KG1 (cell line): ENCODE measurements at regions not wholly inside any gene's neighbourhood (a gene's known extent, or its start where the extent isn't known, plus 50 kb on each side); places are given as distances from the start of the nearest gene placed in this dataset.
A peak's percentile ranks its signal among the peaks of the same experiment; 100 is the strongest.

Source experiments
- DNase-seq: peaks from one replicate; lab custom pipeline; 2025; lab: John Stamatoyannopoulos, UW

DNA sequence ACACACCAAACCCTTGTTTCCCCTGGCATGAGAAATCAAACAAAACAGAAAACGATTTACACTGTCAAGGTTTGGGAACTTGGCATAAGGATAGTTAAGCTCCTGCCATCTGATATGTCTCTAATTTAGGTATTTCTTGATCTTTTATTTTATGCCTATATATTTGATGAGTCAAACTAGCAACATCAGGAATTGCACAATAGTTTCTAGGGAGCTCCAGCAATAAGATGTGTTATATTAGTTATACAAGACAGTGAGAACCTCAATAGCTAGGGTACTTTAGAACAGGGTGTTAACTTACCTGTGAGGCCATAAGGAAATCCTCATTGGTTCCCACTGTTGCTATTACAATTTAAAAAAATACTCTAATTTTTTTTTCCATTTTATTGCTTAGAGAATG lies 474.2 kb downstream of the GBA3 start:
- DNase-seq = no peak

DNA sequence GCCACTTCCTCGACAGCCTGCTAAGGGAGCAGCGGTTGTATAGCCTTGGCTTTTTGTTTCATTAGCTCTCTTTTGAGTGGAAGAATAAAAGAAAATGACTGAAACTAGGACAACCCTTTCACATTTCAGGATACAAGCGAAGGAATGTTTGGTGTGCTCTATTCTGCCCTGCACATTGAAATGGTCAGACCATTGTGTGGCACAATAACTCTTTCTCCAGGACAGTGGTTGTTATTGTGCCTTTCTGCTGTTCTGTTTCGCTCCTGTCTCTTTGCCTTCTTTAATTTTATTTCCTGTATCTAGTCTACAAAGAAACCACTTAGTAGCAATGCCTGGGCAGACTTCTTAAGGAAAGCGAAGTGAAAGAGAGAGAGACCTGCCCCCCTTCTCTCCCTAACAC lies 473.7 kb downstream of the GBA3 start:
- no peak for DNase-seq

DNA sequence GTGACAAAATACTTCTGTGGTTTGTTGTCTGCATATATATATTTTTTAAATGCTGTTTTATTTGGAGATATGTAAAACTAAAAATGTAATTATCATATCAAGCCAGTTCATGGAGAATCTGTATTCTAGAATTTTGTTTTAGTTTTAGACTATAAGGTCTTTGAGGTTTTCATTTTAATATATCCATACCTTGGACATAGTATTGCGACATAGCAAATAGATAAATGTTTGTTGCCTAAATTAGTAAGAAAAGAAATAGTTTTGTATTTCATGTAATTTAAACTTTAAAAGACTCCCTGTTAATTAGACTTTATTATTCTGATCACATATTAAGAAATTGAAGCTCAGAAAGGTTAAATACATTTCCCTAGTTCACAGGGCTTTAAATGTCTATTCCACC lies 472.9 kb downstream of the GBA3 start:
- no peak for DNase-seq

DNA sequence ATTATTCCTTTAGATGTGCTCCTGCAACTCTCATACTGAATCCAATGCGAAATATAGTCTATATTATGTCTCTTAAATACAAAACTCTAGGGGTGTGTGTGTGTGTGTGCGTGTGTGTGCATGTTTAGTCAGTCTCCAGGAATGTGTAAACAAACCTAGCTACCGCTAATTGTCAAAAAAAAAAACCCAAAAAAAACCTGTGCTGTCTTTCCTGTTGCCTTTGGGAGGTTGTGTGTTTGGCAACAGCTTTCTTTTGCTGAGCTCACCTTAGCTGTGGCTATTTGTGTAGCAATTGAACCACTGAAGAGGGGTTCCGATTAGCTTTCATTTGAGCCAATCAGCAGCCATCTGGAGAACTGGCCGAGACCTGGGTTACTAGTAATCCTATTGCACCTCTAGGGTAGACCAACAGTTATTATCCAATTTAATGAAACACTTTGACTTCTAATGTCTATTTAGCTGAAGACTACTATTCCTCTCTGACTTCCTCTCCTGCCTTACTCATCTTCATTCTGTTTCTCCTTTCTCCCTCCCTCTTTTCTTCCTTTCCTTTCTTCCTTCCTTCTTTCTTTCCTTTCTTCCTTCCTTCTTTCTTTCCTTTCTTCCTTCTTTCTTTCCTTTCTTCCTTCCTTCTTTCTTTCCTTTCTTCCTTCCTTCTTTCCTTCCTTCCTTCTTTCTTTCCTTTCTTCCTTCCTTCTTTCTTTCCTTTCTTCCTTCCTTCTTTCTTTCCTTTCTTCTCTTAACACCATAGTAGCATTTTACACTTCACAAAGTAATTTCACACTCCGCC lies 471.1 kb downstream of the GBA3 start:
- no peak for DNase-seq

DNA sequence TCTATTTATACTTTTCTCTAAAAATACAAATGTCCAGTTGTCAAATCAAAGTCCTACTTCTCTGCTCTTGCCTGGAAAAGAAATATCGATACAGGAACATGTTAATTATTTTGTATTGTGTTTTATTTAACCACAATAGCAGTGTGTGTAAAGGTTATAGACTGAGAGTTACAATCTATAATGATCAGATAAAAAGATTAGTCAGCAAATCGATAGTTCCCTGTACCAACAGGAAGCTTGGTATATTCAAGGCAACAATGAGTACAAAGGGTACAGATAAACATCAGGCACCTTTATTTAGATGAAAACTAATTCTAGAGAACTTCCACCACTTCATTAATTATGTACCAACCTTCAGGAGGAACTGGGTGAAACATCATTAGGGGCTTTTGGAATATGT lies 469.5 kb downstream of the GBA3 start:
- DNase-seq = no peak

DNA sequence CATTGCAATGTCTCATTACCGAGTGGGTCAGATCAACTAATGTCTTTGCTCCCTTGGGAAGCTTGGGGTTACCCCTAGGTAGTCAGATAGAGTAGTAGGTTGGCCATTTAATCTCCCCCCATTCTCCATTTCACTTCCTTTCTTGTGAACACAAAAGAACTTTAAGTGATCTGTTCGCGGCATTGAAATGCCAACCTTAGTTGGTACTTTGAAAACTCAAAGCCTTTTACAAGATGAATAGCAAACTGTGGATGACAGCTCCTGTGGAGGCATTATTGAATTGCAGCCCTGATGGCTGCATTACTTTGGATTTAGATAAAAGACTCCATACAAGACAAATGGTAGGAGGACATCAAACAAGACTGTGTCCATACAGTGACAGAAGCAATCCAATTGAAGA lies 469.1 kb downstream of the GBA3 start:
- DNase-seq = no peak

DNA sequence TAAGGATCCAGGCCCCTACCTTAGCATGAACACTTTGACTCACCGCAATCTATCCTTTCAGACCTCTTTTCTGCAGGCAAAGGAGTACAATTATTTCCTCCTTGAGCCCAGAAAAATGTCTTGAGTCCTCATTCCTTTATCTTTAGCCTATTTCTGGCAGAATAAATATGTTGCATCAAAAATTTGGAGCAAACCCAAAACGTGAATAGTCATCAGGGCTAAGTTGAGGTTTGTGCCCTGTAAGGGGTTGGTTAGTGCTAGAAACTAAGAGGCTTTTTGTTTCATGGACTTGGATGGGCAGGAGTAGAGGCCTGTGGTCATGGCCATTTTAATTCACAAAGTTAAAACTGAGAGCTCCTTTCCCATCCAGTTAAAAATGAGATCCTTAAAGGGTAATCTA lies 460.3 kb downstream of the GBA3 start:
- DNase-seq = no peak

DNA sequence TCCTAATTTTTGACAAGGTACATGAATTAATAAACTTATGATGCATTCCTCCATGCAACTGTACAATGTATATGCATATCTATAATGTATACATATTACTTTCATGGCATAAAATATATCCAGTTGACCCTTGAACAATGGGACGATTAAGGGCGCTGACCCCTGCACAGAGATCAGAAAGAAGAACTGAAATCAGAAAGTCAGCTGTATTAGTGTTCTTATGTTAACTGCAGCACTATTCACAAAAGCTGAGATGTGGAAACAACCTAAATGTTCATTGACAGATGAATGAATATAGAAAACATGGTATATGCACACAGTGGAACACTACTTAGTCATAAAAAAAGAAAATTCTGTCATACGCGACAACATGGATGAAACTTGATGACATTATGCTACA lies 457.1 kb downstream of the GBA3 start:
- no peak for DNase-seq

DNA sequence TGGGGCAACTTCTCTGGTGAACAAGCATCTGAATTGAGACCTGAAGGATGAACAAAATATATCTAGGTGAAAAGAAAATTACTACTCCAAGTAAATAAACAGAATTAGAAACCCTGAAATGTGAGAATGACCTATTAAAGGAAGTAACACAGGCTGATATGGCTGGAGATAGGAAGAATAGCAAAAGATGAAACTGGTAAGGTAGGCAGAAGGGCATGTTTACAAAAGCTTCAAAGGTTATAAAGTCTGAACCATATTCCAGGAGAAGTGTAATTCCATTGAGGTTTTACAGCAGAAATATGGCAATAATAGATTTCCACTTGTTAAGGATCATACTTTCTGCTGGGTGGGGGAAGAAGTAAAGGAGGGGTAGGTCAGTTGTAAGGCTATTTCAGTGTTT lies 452.0 kb downstream of the GBA3 start:
- no peak for DNase-seq

DNA sequence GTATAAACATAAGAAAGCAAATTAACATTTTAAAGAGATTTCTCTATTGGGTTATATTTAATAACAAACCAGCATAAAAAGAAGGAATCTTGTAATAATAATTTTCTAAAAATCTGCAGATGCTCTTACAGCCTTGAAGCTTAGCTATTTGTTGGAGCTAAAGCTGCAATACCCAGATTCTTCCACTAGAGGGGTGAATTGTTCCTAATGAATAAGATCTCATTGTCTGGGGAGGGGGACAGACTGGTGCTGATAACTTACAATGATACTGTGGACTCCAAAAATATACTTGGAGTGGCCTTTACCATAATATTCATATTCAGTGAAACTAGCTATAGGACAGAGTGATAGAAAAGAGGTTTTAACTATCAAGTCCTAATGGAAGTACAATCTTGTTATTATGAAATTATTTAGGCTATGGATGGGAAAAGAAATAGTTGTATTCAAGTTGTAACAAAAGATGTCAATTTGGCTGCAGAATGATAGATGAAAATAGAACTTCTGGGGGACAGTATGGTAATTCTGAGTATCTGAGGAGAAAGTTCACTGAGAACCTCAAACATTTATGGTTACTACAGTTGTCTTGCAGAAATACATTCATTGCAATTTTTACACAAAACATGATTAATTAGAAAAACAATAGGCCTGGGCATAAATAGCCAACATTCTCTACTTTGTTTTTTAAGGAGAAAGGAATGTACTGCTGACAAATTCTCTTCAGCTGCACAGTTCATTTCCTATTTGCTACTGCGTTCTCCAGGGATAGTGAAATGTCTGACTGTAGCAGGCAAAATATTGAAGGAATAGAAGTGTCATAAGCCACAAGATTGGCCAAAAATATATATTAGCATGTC lies 443.3 kb downstream of the GBA3 start:
- no peak for DNase-seq

DNA sequence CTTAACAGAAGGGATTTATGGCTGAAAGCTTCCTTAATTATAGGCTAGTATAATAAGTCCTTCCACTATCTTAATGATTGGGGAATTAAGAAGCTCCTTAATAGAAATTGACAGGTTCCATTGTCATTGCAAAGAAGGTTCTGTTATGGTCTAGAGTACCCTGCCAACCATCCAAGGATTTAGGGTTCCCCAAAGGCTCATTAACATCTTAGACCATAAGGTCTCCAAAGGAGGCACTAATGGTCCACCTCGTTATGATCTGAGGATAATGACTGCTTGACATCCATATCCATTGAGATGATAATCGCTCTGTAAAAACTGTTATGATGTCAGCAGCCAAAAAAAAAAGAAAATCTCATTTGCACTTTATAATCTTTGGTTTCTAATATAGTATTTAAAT lies 441.6 kb downstream of the GBA3 start:
- no peak for DNase-seq

DNA sequence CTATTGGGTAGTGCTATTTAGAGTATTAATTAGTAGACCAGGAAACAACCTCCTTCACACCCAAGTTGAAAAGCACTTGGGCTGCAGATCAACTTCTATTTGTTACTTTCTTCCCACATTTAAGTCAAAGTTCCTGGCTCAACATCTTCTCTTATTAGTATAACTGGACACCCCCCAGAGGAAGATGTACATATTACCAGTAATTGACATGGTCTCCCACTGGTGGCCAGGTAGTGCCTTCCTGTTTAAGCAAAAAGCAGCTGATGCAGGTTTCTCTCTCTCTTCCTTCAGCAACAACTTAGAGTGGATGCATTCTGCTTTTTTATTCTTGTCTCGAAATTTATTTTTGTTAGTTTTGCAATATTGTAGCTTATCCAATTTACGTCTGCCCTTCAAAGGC lies 438.1 kb downstream of the GBA3 start:
- no peak for DNase-seq

DNA sequence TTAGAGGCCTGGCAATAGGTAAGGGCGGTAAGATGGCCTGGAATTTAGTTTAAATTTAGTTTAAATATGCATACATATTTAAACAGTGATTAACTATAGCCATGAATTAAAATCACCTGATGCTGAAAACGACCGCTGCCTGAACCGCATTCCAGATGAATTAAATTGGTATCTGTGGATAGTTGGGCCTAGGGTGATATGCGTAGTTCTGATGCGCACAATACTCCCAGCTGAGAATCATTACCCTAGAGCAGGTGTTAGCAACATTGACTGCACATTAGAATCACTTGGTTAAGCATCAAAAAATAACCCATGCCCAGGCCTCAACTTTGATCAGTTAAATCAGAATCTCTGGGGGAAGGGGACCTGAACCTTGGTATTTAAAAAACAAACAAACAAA lies 432.4 kb downstream of the GBA3 start:
- DNase-seq = no peak

DNA sequence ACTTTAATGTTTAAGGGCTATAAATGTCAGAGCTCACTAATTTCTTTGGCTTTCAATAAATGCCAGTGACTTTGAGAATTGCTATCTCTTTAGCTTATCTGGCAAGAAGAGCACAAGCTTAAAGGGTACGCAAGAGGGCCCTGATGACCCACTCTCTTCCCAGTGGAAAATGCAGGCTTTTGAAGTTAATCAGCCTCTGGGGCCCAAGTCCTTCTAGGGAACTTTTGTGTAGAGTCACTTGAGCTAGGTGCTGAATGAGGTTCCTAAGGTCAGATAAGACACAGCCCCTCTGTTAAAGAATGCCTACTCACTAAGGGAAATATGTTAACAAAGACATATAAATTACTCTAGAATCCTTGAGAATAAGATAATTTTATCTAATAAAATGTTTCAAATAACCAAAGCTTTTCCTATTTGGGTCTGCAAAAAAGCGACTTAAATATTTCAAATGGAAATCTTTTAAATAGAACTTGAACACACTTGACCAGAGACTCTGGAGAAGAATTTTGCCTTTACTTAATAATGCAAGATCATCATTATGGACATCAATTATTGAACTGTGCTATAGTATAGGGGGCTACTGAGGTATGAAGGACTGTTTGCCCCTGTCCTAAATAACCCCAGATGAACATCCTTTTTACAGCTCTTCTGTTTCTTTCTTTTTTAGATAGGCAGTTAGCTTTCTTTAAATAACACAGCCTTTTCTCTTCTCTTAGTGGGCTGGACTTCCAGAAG lies 430.1 kb downstream of the GBA3 start:
- DNase-seq = no peak

DNA sequence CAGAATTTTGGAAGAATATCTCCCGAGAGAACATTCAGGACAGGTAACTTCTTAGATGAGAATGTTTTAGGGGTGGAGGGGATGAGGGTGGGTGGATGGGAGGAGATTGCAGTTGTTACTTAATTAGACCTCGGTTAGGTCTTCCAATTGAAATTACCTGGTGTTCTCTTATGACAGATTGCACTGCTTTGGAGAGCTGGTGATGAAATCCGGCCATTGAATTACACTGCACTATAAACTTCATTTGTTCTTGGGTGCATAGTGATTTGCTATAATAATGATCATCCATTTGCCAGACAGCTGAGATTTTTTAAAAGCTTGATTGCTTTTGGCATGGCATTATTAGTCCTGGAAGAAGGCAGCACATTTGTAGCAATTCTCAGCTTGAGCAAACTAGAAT lies 427.6 kb downstream of the GBA3 start:
- no peak for DNase-seq

DNA sequence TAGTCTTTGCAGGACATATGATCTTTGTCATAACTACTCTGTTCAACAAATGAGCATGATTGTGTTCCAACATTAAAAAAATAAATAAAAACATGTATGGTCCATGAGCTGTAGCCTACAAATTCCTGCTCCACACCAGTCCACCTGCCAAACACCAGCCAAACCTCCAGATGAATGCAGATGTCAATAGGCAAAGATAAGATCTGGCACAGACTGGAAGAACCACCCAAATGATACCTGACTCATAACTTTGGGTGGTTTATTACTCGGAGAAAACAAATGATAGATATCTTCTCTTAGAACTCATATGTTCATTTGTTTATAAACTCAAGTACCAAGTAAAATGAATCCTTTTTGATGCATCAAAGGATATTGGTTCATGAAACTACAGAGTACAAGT lies 425.1 kb downstream of the GBA3 start:
- no peak for DNase-seq

DNA sequence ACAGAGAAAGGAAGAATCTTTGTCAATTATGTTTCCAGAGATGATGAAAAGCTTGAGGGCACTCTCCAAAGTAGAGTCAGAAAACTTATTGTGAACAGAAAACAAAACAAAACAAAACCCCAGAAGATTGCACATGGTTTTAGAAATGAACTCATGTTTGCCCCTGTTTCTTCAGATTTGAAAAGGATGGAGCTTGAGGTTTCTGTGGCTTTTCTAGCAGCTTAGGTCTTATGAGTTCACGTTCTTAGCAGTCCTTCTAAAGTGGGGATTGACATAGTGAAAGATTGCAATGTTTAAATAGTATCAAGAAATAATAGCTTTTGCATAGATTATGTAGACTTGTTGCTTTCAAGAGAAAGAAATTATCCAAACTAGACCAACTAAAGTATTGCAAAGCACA lies 421.8 kb downstream of the GBA3 start:
- no peak for DNase-seq

DNA sequence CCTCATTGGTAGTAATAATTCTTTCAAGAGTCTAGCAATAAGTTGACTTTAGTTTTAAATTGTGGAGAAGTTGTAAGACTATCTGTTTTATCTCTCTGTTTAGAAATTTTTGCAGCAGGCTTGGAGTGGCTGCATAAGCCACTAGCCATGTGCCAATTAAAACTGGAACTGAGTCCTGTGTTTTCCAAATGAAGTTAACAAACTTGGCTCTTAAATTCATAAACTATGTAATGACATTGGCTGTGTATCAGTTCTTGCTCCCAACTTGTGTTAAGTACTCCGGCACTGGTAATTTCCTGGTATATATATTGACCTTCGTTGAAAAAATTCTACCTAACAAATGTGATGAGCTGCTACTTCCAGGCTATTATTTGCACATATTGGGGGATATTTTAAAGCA lies 420.4 kb downstream of the GBA3 start:
- no peak for DNase-seq

DNA sequence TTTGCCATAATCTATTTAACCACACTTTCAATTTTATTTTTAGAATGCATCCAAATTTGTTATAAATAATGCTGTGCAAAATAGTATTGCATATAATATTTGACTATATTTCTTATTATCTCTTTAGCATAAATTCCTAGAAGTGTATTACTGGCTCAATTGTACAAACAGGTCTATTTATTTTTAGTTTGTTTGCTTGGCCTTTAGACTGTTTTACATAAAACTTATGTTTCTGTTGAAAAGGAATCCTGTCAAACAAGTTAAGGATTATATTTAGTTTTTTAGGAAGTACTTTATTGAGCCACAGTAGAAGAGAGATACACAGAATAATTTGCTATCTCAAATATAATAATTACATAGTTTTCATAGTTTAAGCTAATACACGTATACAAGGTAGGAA lies 413.8 kb downstream of the GBA3 start:
- no peak for DNase-seq

DNA sequence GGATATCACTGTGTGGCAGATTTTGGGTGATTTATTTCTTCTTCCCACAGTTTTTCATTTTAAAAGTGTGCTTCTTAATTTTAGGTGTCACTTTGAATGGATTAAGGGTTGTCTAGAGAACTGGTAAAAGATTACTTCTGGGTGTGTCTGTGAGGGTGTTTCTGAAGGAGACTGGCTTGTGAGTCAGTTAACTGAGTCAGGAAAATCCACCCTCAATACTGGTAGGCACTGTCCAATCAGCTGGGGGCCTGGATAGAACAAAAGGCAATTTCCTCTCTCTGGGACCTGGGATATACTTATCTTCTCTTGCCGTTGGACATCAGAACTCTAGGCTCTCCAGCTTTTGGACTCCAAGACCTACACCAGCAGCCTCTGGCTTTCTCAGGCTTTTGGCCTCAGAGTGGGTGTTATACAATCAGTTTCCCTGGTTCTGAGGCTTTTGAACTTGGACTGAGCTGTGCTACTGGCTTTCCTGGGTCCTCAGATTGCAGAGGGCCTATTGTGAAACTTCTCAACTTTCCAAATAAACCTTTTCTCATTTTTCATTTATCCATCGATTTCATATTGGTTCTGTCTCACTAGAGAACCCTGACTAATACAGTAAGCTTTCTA lies 413.1 kb downstream of the GBA3 start:
- no peak for DNase-seq

DNA sequence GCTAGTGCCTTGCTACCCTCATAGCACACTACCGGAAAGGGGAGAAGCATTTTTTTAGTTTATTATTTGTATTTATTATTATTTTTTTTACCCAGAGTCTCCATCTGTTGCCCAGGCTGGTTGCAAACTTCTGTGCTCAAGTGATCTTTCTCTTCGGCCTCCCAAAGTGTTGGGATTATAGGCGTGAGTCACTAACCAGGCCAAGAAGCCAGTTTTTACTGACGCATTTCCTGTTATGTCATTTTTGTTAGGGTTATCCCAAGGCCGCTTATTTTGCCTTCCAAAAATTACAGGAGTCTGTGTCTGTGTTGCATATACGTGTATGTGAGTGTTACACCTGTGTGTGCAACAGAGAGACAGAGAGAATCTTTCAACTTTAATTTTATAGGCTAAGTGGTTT lies 404.5 kb downstream of the GBA3 start:
- DNase-seq = no peak

DNA sequence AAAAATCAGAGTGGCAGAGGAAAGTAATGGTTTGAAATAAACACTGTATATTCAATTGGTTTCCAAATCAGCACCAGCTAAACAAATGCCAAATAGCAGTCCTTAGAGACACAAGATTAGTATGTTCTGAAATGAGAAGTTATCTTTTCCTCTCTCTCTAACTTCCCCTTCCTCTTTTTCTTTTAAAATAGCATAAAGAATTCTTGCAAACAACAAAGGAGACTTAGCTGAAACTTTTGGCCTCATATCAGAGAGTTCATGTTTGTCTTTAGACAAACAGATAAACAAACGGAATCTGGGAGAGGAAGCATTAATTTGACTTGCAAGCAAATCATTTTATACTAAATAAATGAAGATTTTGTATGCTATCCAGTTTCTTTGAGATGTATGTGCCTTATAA lies 399.0 kb downstream of the GBA3 start:
- peak; percentile 29 for DNase-seq

DNA sequence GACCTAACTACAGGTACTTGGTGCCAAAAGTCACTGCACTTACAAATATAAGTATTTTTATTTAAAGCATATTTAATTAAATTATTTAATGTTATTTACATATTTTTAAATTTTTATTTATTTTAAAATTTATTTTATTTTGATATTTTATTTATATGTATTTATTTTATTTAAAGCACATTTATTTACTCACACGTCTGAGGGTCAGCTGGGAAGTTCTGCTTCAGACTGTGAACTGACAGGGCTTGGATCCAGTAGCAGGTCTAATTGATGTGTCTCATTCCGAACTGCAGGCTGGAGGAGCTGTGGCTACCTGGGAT lies 392.5 kb downstream of the GBA3 start:
- no peak for DNase-seq
